HEK293 (cell line): ENCODE measurements at regions not wholly inside any gene's neighbourhood (a gene's known extent, or its start where the extent isn't known, plus 50 kb on each side); places are given as distances from the start of the nearest gene placed in this dataset.

ENCODE experiments used
- CTCF ChIA-PET: fragments of 350-600 bp; formaldehyde crosslinking; extraction: SDS; loops from one replicate; lab custom pipeline; 2021; ENCODE audit warnings: antibody characterized with exemption; lab: Yijun Ruan, JAX
- POLR2A ChIA-PET: fragments of 300-600 bp; formaldehyde crosslinking; extraction: SDS; loops from one replicate; lab custom pipeline; 2020; ENCODE audit warnings: antibody characterized with exemption, inconsistent platforms; lab: Yijun Ruan, JAX
- H3K27ac ChIP-seq: fragments of 200-500 bp; sonication (Bioruptor generic); 2 replicates; pipeline ENCODE4 v1.5.1; 2014; ENCODE audit warnings: low read depth, low read length, control low read depth, inconsistent platforms; ENCODE audit errors: extremely low read depth
- H3K36me3 ChIP-seq, 2 experiments: fragments of 200-500 bp in 1 of 2; sonication (Bioruptor generic) in 1 of 2; 1 replicate in 1 of 2; 2 replicates in 1 of 2; pipeline ENCODE4 v1.5.1; 2014 to 2017; ENCODE audit warnings: inconsistent platforms in 2 of 2, low read length in 2 of 2; ENCODE audit not compliant: control insufficient read depth in 2 of 2, insufficient read depth in 1 of 2
- H3K4me1 ChIP-seq: fragments of 200-500 bp; sonication (Bioruptor generic); 2 replicates; pipeline ENCODE4 v1.5.1; 2014; ENCODE audit warnings: mild to moderate bottlenecking, low read length, inconsistent platforms; ENCODE audit not compliant: control insufficient read depth, insufficient read depth
- H3K4me3 ChIP-seq: 2 replicates; pipeline ENCODE4 v1.5.1; 2011; ENCODE audit warnings: low read depth, mild to moderate bottlenecking, control low read depth, low read length, moderate library complexity
- H3K9me3 ChIP-seq: fragments of 200-500 bp; sonication (Bioruptor generic); 2 replicates; pipeline ENCODE4 v1.5.1; 2014; ENCODE audit warnings: low read depth, low read length, inconsistent platforms; ENCODE audit not compliant: control insufficient read depth, insufficient read depth
- BCL11A ChIP-seq: fragments of 450-650 bp; formaldehyde crosslinking; IDR thresholded peaks from 2 replicates; pipeline ENCODE4 v1.5.1; 2016; ENCODE audit warnings: low read depth, missing biosample characterization, missing genetic modification characterization
- IKZF3 ChIP-seq: fragments of 450-650 bp; IDR thresholded peaks from 2 replicates; pipeline ENCODE4 v1.5.0; 2018; ENCODE audit warnings: missing biosample characterization, mild to moderate bottlenecking, missing genetic modification characterization, moderate library complexity
- KLF9 ChIP-seq: fragments of 450-650 bp; formaldehyde crosslinking; IDR thresholded peaks from 2 replicates; pipeline ENCODE4 v1.5.1; 2016; ENCODE audit warnings: missing biosample characterization, missing genetic modification characterization, low read depth
- RBAK ChIP-seq: fragments of 450-650 bp; formaldehyde crosslinking; IDR thresholded peaks from 2 replicates; pipeline ENCODE4 v1.5.1; 2016; ENCODE audit warnings: missing biosample characterization, missing genetic modification characterization
- REPIN1 ChIP-seq: fragments of 450-650 bp; formaldehyde crosslinking; IDR thresholded peaks from 2 replicates; pipeline ENCODE4 v1.5.1; 2017; ENCODE audit warnings: missing biosample characterization, missing genetic modification characterization, low read depth
- SP3 ChIP-seq: fragments of 450-650 bp; formaldehyde crosslinking; IDR thresholded peaks from 2 replicates; pipeline ENCODE4 v1.5.1; 2016; ENCODE audit warnings: missing biosample characterization, missing genetic modification characterization
- TRIM28 ChIP-seq: IDR thresholded peaks from 2 replicates; pipeline ENCODE4 v1.6.1; 2011; ENCODE audit warnings: low read length, control low read depth, borderline replicate concordance
- YY1 ChIP-seq: fragments of 450-650 bp; formaldehyde crosslinking; IDR thresholded peaks from 2 replicates; pipeline ENCODE4 v1.5.1; 2018; ENCODE audit warnings: missing biosample characterization, missing genetic modification characterization
- ZBTB20 ChIP-seq: fragments of 450-650 bp; formaldehyde crosslinking; IDR thresholded peaks from 2 replicates; pipeline ENCODE4 v1.5.1; 2016; ENCODE audit warnings: missing biosample characterization, missing genetic modification characterization
- ZNF112 ChIP-seq: fragments of 450-650 bp; formaldehyde crosslinking; IDR thresholded peaks from 2 replicates; pipeline ENCODE4 v1.5.0; 2017; ENCODE audit warnings: missing biosample characterization, missing genetic modification characterization
- ZNF121 ChIP-seq: fragments of 450-650 bp; formaldehyde crosslinking; IDR thresholded peaks from 2 replicates; pipeline ENCODE4 v1.5.1; 2016; ENCODE audit warnings: missing biosample characterization, missing genetic modification characterization
- ZNF157 ChIP-seq: fragments of 450-650 bp; formaldehyde crosslinking; IDR thresholded peaks from 2 replicates; pipeline ENCODE4 v1.5.1; 2016; ENCODE audit warnings: missing biosample characterization, missing genetic modification characterization
- ZNF169 ChIP-seq: fragments of 450-650 bp; formaldehyde crosslinking; IDR thresholded peaks from 2 replicates; pipeline ENCODE4 v1.5.1; 2016; ENCODE audit warnings: missing biosample characterization, missing genetic modification characterization
- ZNF19 ChIP-seq: fragments of 450-650 bp; formaldehyde crosslinking; IDR thresholded peaks from 2 replicates; pipeline ENCODE4; 2016; ENCODE audit warnings: missing biosample characterization, missing genetic modification characterization, low read depth
- ZNF248 ChIP-seq: fragments of 450-650 bp; formaldehyde crosslinking; IDR thresholded peaks from 2 replicates; pipeline ENCODE4 v1.5.1; 2017; ENCODE audit warnings: missing biosample characterization, missing genetic modification characterization
- ZNF394 ChIP-seq: fragments of 450-650 bp; formaldehyde crosslinking; IDR thresholded peaks from 2 replicates; pipeline ENCODE4 v1.5.1; 2016; ENCODE audit warnings: missing biosample characterization, missing genetic modification characterization, mild to moderate bottlenecking, moderate library complexity, borderline replicate concordance
- ZNF404 ChIP-seq: fragments of 450-650 bp; formaldehyde crosslinking; IDR thresholded peaks from 2 replicates; pipeline ENCODE4 v1.5.1; 2017; ENCODE audit warnings: missing biosample characterization, missing genetic modification characterization
- ZNF596 ChIP-seq: fragments of 450-650 bp; IDR thresholded peaks from 2 replicates; pipeline ENCODE4 v1.5.0; 2018; ENCODE audit warnings: missing biosample characterization, mild to moderate bottlenecking, missing genetic modification characterization, moderate library complexity
- ZNF621 ChIP-seq: fragments of 450-650 bp; formaldehyde crosslinking; IDR thresholded peaks from 2 replicates; pipeline ENCODE4 v1.5.1; 2017; ENCODE audit warnings: missing biosample characterization, missing genetic modification characterization
- ZNF624 ChIP-seq: fragments of 450-650 bp; formaldehyde crosslinking; IDR thresholded peaks from 2 replicates; pipeline ENCODE4 v1.5.1; 2017; ENCODE audit warnings: missing biosample characterization, missing genetic modification characterization
- ZNF76 ChIP-seq: fragments of 450-650 bp; formaldehyde crosslinking; IDR thresholded peaks from 2 replicates; pipeline ENCODE4; 2016; ENCODE audit warnings: low read depth, missing biosample characterization, missing genetic modification characterization, borderline replicate concordance
- ZNF837 ChIP-seq: fragments of 450-650 bp; formaldehyde crosslinking; IDR thresholded peaks from 2 replicates; pipeline ENCODE4 v1.5.1; 2016; ENCODE audit warnings: missing biosample characterization, missing genetic modification characterization
- TF ChIP-seq, protein P1 (sequence below): fragments of 450-650 bp; formaldehyde crosslinking; IDR thresholded peaks from 2 replicates; pipeline ENCODE4 v1.5.1; 2017; ENCODE audit warnings: missing biosample characterization, mild to moderate bottlenecking, missing genetic modification characterization, moderate library complexity
- TF ChIP-seq, protein P2 (sequence below): fragments of 450-650 bp; formaldehyde crosslinking; IDR thresholded peaks from 2 replicates; pipeline ENCODE4; 2016; ENCODE audit warnings: missing biosample characterization, missing genetic modification characterization
- TF ChIP-seq, protein P3 (sequence below): fragments of 450-650 bp; formaldehyde crosslinking; IDR thresholded peaks from 2 replicates; pipeline ENCODE4 v1.5.1; 2016; ENCODE audit warnings: missing biosample characterization, missing genetic modification characterization

DNA sequence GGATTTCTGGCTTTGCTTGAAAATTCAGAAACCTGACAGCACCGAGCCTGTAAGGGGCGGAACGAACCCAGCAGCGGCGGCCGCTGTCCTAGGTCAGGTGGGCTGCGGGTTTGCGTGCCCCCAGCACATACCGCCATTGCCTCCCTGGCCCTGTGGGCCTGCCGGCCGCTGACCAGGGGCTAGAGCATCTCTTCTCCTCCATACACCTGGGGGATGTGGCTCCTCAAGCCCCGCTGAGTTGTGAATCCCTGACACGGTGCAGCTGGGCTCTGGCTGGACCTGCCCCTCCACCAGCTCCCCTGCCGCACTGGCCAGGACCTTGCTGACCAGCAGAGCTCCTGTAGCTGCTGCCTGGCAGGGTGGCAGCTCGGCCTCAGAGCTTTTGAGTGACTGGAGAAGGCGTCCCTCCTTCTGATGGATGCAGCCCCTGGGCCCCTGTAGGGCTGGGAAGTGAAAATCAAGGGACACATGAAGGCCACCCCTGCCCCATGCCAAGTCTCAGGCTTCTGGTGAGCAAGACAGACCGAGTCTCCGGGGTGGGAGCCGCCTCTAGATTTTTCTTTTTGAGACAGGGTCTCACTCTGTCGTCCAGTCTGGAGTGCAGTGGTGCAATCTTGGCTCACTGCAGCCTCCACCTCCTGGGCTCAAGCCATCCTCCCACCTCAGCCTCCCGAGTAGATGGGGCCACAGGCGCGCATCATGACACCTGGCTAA, 184.9 kb upstream of the SFSWAP start:
- H3K9me3 ChIP-seq = no peaks in the 10 kb centered on the region
- POLR2A ChIA-PET = no interaction called here
- CTCF ChIA-PET = no interaction called here
- no peak overlapping the region for H3K4me3 ChIP-seq
- no peak for TF ChIP-seq TRIM28
- no peak for TF ChIP-seq ZNF248 (tag by site-specific recombination)
- TF ChIP-seq ZNF624 (tag by site-specific recombination) = no peak
- TF ChIP-seq ZNF112 = no peak
- no peak for TF ChIP-seq ZNF157
- TF ChIP-seq ZNF621 (tag by site-specific recombination) = no peak
- TF ChIP-seq ZNF76 = no peak
- TF ChIP-seq, protein P1, sequence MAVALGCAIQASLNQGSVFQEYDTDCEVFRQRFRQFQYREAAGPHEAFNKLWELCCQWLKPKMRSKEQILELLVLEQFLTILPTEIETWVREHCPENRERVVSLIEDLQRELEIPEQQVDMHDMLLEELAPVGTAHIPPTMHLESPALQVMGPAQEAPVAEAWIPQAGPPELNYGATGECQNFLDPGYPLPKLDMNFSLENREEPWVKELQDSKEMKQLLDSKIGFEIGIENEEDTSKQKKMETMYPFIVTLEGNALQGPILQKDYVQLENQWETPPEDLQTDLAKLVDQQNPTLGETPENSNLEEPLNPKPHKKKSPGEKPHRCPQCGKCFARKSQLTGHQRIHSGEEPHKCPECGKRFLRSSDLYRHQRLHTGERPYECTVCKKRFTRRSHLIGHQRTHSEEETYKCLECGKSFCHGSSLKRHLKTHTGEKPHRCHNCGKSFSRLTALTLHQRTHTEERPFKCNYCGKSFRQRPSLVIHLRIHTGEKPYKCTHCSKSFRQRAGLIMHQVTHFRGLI (tag by site-specific recombination) = no peak
- TF ChIP-seq BCL11A (tag by site-specific recombination) = no peak
- TF ChIP-seq, protein P2, sequence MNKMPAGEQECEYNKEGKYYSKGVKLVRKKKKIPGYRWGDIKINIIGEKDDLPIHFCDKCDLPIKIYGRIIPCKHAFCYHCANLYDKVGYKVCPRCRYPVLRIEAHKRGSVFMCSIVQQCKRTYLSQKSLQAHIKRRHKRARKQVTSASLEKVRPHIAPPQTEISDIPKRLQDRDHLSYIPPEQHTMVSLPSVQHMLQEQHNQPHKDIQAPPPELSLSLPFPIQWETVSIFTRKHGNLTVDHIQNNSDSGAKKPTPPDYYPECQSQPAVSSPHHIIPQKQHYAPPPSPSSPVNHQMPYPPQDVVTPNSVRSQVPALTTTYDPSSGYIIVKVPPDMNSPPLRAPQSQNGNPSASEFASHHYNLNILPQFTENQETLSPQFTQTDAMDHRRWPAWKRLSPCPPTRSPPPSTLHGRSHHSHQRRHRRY = no peak
- TF ChIP-seq ZNF404 (tag by site-specific recombination) = no peak
- no peak for TF ChIP-seq ZNF394 (tag by site-specific recombination)
- no peak for TF ChIP-seq ZNF596 (tag by site-specific recombination)
- TF ChIP-seq YY1 (tag by site-specific recombination) = no peak
- TF ChIP-seq ZBTB20 (tag by site-specific recombination) = no peak
- TF ChIP-seq IKZF3 (tag by site-specific recombination) = no peak
- no peaks in the 10 kb centered on the region for H3K36me3 ChIP-seq
- no peak overlapping the region for H3K27ac ChIP-seq
- H3K4me1 ChIP-seq = no peaks in the 10 kb centered on the region

DNA sequence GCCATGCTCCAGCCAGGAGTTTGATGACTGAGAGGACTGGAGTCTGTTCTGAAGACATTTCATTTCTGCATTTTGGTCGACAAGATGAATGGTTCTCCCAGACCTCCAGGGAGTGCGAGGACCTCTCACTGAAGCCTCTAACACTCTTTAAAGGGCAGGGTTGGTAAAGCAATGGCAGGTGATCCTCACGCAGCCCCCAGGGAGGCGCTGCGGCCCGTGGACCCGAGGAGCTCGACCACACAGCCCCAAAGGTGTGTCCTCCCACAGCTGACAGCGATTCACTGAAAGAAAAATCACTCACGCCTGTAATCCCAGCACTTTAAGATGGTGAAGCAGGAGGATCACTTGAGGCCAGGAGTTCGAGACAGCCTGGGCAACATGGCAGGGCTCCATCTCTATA, 183.8 kb upstream of the SFSWAP start:
- POLR2A ChIA-PET = no interaction called here
- H3K36me3 ChIP-seq = no peaks in the 10 kb centered on the region
- no peak overlapping the region for H3K4me3 ChIP-seq
- TF ChIP-seq ZNF112 (no peak), RBAK (no peak), ZNF19 (no peak), ZNF394 (tag by site-specific recombination) (no peak), ZNF169 (no peak), REPIN1 (tag by site-specific recombination) (no peak), ZNF837 (tag by site-specific recombination) (no peak), KLF9 (tag by site-specific recombination) (no peak), ZNF121 (tag by site-specific recombination) (no peak), SP3 (no peak)
- TF ChIP-seq, protein P3, sequence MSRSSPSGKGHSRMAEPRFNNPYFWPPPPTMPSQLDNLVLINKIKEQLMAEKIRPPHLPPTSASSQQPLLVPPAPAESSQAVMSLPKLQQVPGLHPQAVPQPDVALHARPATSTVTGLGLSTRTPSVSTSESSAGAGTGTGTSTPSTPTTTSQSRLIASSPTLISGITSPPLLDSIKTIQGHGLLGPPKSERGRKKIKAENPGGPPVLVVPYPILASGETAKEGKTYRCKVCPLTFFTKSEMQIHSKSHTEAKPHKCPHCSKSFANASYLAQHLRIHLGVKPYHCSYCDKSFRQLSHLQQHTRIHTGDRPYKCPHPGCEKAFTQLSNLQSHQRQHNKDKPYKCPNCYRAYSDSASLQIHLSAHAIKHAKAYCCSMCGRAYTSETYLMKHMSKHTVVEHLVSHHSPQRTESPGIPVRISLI (tag by site-specific recombination) = no peak
- TF ChIP-seq, all 188 proteins: peak for 0
- no peaks in the 10 kb centered on the region for H3K4me1 ChIP-seq
- CTCF ChIA-PET = no interaction called here
- H3K9me3 ChIP-seq = no peaks in the 10 kb centered on the region
- H3K27ac ChIP-seq = no peak overlapping the region
